ENCODE measurements at regions not wholly inside any gene's neighbourhood (a gene's known extent, or its start where the extent isn't known, plus 50 kb on each side); places are given as distances from the start of the nearest gene placed in this dataset.

GRCh38 chr3:15997274-15997943 lies 177.1 kb upstream of the GALNT15 start:
- ATAC-seq: no peak

GRCh38 chr3:15998911-15999310 lies 175.6 kb upstream of the GALNT15 start:
- Histone ChIP-seq H3K27ac (no peak overlapping the region), H3K9me3 (no peaks in the 10 kb centered on the region), H3K4me3 (no peak overlapping the region), H3K4me2 (no peak overlapping the region), H3K4me1 (no peaks in the 10 kb centered on the region)
- WGBS (ENCODE audit: missing lambda C conversion rate): 30% methylated on average over 3 of the region's 3 CpGs
- DNase-seq (ENCODE audit: low read depth in 1 of 2, low spot score in 1 of 2): no peak
- TF ChIP-seq RFX5 (IDR thresholded peaks at IDR 0.05) (no peak), NPAS2 (CRISPR knock-in tag; IDR thresholded peaks at IDR 0.05; ENCODE audit: borderline replicate concordance) (no peak), TFCP2L1 (CRISPR knock-in tag; IDR thresholded peaks at IDR 0.05) (no peak), MAFK (IDR thresholded peaks at IDR 0.05; ENCODE audit: partially characterized antibody) (no peak), TP53 (CRISPR knock-in tag; IDR thresholded peaks at IDR 0.05) (no peak), MYC (IDR thresholded peaks at IDR 0.05; ENCODE audit: borderline replicate concordance, low read length) (no peak), GATA3 (IDR thresholded peaks at IDR 0.05; ENCODE audit: borderline replicate concordance) (no peak), HEYL (CRISPR knock-in tag; IDR thresholded peaks at IDR 0.05) (no peak)
- no peak for ATAC-seq
- ChIA-PET POLR2A (no interaction called here), CTCF (interaction anchor here (1.3 kb wide), 1 partner anchor 49 kb away, joined by 3 read pairs; no protein-coding TSS in a partner anchor)
- FAIRE-seq: no peak

More at GRCh38 chr3:15997274-15997943, 177.1 kb upstream of the GALNT15 start:
- Histone ChIP-seq H3K4me3 (no peak overlapping the region), H3K9me3 (no peaks in the 10 kb centered on the region), H3K4me2 (no peak overlapping the region), H3K4me1 (no peaks in the 10 kb centered on the region), H3K27ac (no peak overlapping the region)
- FAIRE-seq (peak; percentile 54), DNase-seq (ENCODE audit: low read depth in 1 of 2, low spot score in 1 of 2) (no peak)
- ChIA-PET POLR2A (no interaction called here), CTCF (interaction anchor here (0.6 to 1.2 kb wide), 2 partner anchors 9 to 115 kb away, joined by 3 read pairs; no protein-coding TSS in a partner anchor)
- TF ChIP-seq JUNB (IDR thresholded peaks at IDR 0.05) (no peak), POLR2AphosphoS2 (conservative IDR thresholded peaks at IDR 0.05; ENCODE audit: low read length) (no peak), E2F6 (IDR thresholded peaks at IDR 0.05; ENCODE audit: borderline replicate concordance, low read depth) (no peak), ZSCAN20 (CRISPR knock-in tag; IDR thresholded peaks at IDR 0.05) (no peak), CHD4 (IDR thresholded peaks at IDR 0.05; ENCODE audit: borderline replicate concordance) (no peak), RFX5 (IDR thresholded peaks at IDR 0.05) (no peak), HDAC2 (IDR thresholded peaks at IDR 0.05) (no peak)
- 59% methylated on average over 4 of the region's 4 CpGs for WGBS (ENCODE audit: missing lambda C conversion rate)

- TF ChIP-seq PHF8 (IDR thresholded peaks at IDR 0.05; ENCODE audit: borderline replicate concordance, low read depth) (no peak), RCOR1 (IDR thresholded peaks at IDR 0.05; ENCODE audit: low read depth, low read length) (no peak), SMC3 (IDR thresholded peaks at IDR 0.05) (no peak), ZNF302 (CRISPR knock-in tag; IDR thresholded peaks at IDR 0.05) (no peak), ZFP36 (IDR thresholded peaks at IDR 0.05; ENCODE audit: borderline replicate concordance, partially characterized antibody) (no peak), BCL3 (IDR thresholded peaks at IDR 0.05) (no peak), JUNB (IDR thresholded peaks at IDR 0.05) (no peak), GATA3 (IDR thresholded peaks at IDR 0.05; ENCODE audit: borderline replicate concordance) (no peak), NR3C1 (IDR thresholded peaks at IDR 0.05) (no peak), EP300 (IDR thresholded peaks at IDR 0.05) (no peak), MAZ (IDR thresholded peaks at IDR 0.05; ENCODE audit: borderline replicate concordance, low read depth, low read length) (no peak), HOXB13 (CRISPR knock-in tag; IDR thresholded peaks at IDR 0.05; ENCODE audit: low read depth) (no peak)
- Histone ChIP-seq H3K4me1 (no peaks in the 10 kb centered on the region), H3K4me2 (no peak overlapping the region), H3K9me3 (no peaks in the 10 kb centered on the region), H3K27ac (no peak overlapping the region), H3K4me3 (no peak overlapping the region)
- POLR2A ChIA-PET: no interaction called here
- DNase-seq (ENCODE audit: low read depth in 1 of 2, low spot score in 1 of 2) (no peak), ATAC-seq (no peak), FAIRE-seq (no peak)
- 60% methylated on average over 3 of the region's 3 CpGs for WGBS (ENCODE audit: missing lambda C conversion rate)
- CTCF ChIA-PET: no interaction called here
Observed at GRCh38 chr3:16004812-16005211, 169.7 kb upstream of the GALNT15 start.
